Adrenal gland (tissue), 5 donors: ENCODE measurements at regions not wholly inside any gene's neighbourhood (a gene's known extent, or its start where the extent isn't known, plus 50 kb on each side); places are given as distances from the start of the nearest gene placed in this dataset.

Experiments
- CTCF ChIP-seq, 6 experiments: fragments of 450-650 bp in 4 of 6; fragments of 200-600 bp in 2 of 6; sonication (generic) in 1 of 6; IDR thresholded peaks; 1 replicate in 5 of 6; 2 replicates in 1 of 6; pipeline versions ENCODE4 v1.5.1 to v1.8.0; 2016 to 2021; ENCODE audit warnings: antibody characterized with exemption in 6 of 6, mild to moderate bottlenecking in 2 of 6, moderate library complexity in 1 of 6
- POLR2A ChIP-seq, 2 donors: fragments of 450-650 bp; IDR thresholded peaks; one replicate each; pipeline ENCODE4 v1.6.1; 2017; ENCODE audit warnings: antibody characterized with exemption in 2 of 2, mild to moderate bottlenecking in 2 of 2, moderate library complexity in 1 of 2
- donor health status: DM: no; HTN: no; CAD: no.

DNA sequence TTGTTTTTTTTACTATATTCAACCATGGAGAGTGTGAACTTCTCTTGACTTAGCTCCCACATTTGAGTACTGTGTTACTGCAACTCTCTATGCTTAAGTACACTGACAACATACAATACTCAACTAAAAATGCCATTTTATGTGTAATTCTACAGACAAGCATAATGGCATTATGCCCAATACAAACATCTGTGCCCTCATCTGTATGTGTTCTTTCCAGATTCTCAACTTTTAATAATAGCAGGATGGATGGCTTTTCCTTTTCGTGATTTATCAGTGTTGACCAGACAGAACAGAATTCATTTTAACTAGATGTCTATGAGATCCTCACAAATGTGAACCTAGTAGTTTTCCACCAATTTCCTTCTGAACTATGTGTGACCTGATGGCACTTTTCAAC is 84.2 kb upstream of the MARCKS start:
- TF ChIP-seq CTCF (IDR thresholded peaks at IDR 0.05): no peak
- TF ChIP-seq POLR2A (IDR thresholded peaks at IDR 0.05): no peak
